Activated T-helper 1 cell treated with anti-CD3 and anti-CD28 coated beads, Interleukin-12 subunit alpha, Interleukin-12 subunit beta, Interleukin-2, Interleukin-4 antibody, amounts not matched to agents 30 ng/mL and 10 ng/mL and 1 ng/mL, durations not matched to agents 14 hours and 24 hours and 36 hours (primary cell): ENCODE measurements at regions not wholly inside any gene's neighbourhood (a gene's known extent, or its start where the extent isn't known, plus 50 kb on each side); places are given as distances from the start of the nearest gene placed in this dataset.
"Not testable (repeated sequence)": the region's sequence is repeated elsewhere in the genome, so short reads cannot be mapped to it uniquely, and the experiment has no call there.

ENCODE experiments used
- DNase-seq: peaks from one replicate; pipeline ENCODE4 v3.0.0; 2021; ENCODE audit warnings: low spot score
- H3K27ac Mint-ChIP-seq: one replicate; pipeline ENCODE4 v1.8.0; 2021; ENCODE audit warnings: mild to moderate bottlenecking, mixed read lengths
- H3K27me3 Mint-ChIP-seq: one replicate; pipeline ENCODE4 v1.8.0; 2022; ENCODE audit warnings: mild to moderate bottlenecking, moderate library complexity, mixed read lengths; ENCODE audit not compliant: insufficient read depth
- H3K36me3 Mint-ChIP-seq: one replicate; pipeline ENCODE4 v1.8.0; 2021; ENCODE audit warnings: low read depth, mixed read lengths
- H3K4me1 Mint-ChIP-seq: one replicate; pipeline ENCODE4 v1.8.0; 2021; ENCODE audit warnings: low read depth, mixed read lengths
- H3K4me3 Mint-ChIP-seq: one replicate; pipeline ENCODE4 v1.8.0; 2021; ENCODE audit warnings: mild to moderate bottlenecking, moderate library complexity, mixed read lengths
- H3K9me3 Mint-ChIP-seq: one replicate; pipeline ENCODE4 v1.8.0; 2021; ENCODE audit warnings: mixed read lengths
- intact Hi-C: fragments of 100-400 bp; cut with micrococcal nuclease; formaldehyde crosslinking; loops from one replicate; pipeline ENCODE4 v1.15.1; 2024

DNA sequence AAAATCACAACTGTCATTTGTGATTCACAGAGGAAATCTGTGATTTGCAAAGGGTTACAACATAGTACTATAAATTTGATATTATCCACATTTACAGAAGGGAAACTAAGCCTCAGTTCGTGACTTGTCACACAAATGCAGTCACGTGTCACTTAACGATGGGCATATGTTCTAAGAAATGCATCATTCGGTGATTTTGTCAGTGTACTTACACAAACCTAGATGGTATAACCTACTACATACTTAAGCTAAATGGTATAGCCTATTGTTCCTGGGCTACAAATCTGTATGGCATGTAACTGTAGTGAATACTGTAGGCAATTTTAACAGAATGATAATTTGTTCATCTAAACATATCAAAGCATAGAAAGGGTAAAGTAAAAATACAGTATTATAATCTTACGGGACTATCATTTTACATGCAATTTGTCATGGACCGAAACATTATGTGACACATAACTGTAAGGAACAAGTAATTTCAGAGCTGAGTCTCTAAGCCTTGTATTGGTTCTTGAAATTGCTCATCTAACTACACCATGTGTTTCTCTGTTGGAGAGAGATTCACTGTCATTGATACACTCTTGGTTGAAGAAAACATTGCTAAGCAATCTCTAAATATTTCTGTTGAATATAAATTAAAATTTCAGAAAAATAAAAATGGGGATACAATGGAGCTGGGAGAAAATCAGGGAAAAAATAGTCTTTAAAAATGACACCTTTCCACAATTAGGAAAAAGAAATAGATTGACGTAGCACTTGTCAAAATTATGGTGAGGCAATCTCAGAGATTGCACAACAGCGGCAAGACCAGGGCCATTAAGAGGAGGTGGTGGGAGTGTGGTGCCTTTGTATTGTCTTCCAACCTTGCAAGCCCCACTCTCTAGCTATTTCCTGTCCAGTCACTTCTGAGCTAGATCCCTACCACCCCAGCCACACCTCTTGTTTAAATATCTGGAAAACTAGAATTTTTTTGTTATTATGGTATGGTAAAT, 645.8 kb upstream of the TBL1XR1 start:
- DNase-seq, result no peak
- intact Hi-C loops, result no loop called here
- Mint-ChIP-seq H3K4me1 (no peaks in the 10 kb centered on the region), H3K27ac (no peak overlapping the region), H3K27me3 (no peaks in the 10 kb centered on the region), H3K36me3 (no peaks in the 10 kb centered on the region), H3K9me3 (peaks cover 4% of the 10 kb centered on the region), H3K4me3 (no peak overlapping the region)

- no peaks in the 10 kb centered on the region for H3K9me3 Mint-ChIP-seq
- DNase-seq, result no peak
- no peaks in the 10 kb centered on the region for H3K36me3 Mint-ChIP-seq
- H3K27ac Mint-ChIP-seq, result no peak overlapping the region
- intact Hi-C loops, result no loop called here
- peaks cover 2% of the 10 kb centered on the region for H3K27me3 Mint-ChIP-seq
- no peaks in the 10 kb centered on the region for H3K4me1 Mint-ChIP-seq
- no peak overlapping the region for H3K4me3 Mint-ChIP-seq
Measured at GRCh38 chr3:177852001-177852807, 654.9 kb upstream of the TBL1XR1 start.

DNA sequence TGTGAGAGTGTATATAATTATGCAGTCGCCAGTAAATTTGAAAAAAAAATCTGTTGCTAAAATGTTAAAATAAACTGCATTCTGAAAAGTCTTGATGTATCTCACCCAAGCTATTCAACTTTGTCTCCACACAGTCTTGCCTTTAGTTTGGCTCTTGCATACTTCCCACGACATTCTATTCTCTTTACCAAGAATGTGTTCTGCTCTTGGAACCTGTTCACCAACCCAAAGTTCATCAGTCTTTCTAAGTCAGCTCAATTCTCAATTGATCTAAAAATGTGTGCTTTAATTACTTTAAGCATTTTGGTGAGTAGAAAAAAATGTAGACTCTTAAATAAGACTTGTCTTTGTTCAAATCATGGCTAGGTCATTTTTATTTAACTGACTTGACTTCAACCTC, 657.7 kb upstream of the TBL1XR1 start:
- H3K4me1 Mint-ChIP-seq, result no peaks in the 10 kb centered on the region
- H3K4me3 Mint-ChIP-seq, result no peak overlapping the region
- H3K27me3 Mint-ChIP-seq, result no peaks in the 10 kb centered on the region
- no peak for DNase-seq
- no peaks in the 10 kb centered on the region for H3K9me3 Mint-ChIP-seq
- H3K36me3 Mint-ChIP-seq, result no peaks in the 10 kb centered on the region
- intact Hi-C loops, result no loop called here
- no peak overlapping the region for H3K27ac Mint-ChIP-seq

DNA sequence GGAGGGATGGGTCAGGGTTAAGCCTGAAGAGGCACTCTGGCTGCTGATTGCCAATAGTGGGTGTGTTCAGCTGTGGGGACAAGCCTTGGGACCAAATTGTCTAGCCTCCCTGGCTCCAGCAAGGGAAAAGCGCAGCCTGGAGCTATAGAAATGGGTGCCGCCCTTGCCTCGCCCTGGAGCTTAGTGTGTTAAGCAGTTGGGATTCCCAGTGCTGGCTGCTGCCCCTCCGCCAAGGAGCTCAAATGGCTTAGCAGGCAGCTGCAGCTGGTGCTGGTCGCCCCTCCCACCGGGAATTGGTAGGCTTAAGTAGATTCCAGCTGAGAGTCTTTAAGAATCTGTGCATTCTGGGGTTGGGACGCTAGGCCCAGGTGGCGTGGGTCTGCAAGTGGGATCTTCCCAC, 662.9 kb upstream of the TBL1XR1 start:
- no peaks in the 10 kb centered on the region for H3K4me1 Mint-ChIP-seq
- no peaks in the 10 kb centered on the region for H3K36me3 Mint-ChIP-seq
- H3K27me3 Mint-ChIP-seq, result no peaks in the 10 kb centered on the region

DNA sequence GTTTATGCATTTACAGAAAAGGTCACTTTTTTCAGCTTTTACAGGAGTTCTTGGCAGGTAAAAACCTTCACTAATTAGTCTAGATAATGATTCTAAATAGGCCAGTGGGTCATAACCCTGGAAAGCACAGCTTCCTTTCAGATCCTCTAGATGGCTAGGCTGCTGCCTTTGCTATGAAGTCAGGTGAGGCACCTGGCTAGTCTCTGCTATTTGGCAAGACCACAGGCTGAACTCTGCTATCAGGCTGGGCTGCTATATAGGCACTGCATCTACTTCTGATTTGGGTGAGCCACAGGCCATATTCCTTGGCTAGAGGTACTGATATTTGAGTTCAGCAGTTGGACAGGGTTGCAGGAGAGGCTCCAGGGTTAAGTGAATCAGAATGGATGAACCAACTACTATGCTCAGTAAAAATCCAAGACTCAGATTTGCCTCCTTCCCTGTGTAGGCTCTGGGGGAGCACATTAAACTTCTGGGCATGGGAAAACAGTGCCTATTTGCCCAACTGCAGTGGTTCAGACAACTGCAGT, 665.7 kb upstream of the TBL1XR1 start:
- intact Hi-C loops, result no loop called here
- Mint-ChIP-seq H3K27ac (no peak overlapping the region), H3K27me3 (no peaks in the 10 kb centered on the region), H3K4me3 (no peak overlapping the region), H3K36me3 (no peaks in the 10 kb centered on the region), H3K9me3 (peaks cover 42% of the 10 kb centered on the region), H3K4me1 (no peaks in the 10 kb centered on the region)
- DNase-seq, result no peak

More for the DNA sequence above, 662.9 kb upstream of the TBL1XR1 start:
- no peak overlapping the region for H3K4me3 Mint-ChIP-seq
- intact Hi-C loops, result no loop called here
- H3K27ac Mint-ChIP-seq, result no peak overlapping the region
- DNase-seq, result no peak
- H3K9me3 Mint-ChIP-seq, result peaks cover 24% of the 10 kb centered on the region

DNA sequence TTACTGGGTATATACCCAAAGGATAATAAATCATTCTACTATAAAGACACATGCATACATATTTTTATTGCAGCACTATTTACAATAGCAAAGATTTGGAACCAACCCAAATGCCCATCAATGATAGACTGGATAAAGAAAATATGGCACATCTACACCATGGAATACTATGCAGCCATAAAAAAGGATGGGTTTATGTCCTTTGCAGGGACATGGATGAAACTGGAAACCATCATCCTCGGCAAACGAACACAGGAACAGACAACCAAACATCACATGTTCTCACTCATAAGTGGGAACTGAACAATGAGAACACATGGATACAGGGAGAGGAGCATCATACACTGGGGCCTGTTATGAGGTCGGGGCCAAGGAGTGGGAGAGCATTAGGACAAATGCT, 665.0 kb upstream of the KCNMB2 start:
- H3K27me3 Mint-ChIP-seq, intact Hi-C loops: not testable (repeated sequence)

GRCh38 chr3:177878192-177878591, 658.0 kb upstream of the KCNMB2 start:
- DNase-seq, result no peak
- no peaks in the 10 kb centered on the region for H3K9me3 Mint-ChIP-seq
- peaks cover 9% of the 10 kb centered on the region for H3K4me1 Mint-ChIP-seq
- intact Hi-C loops, result no loop called here
- no peaks in the 10 kb centered on the region for H3K27me3 Mint-ChIP-seq
- H3K27ac Mint-ChIP-seq, result no peak overlapping the region
- no peaks in the 10 kb centered on the region for H3K36me3 Mint-ChIP-seq
- no peak overlapping the region for H3K4me3 Mint-ChIP-seq

More for the DNA sequence above, 665.0 kb upstream of the KCNMB2 start:
- not testable (repeated sequence) for H3K4me3 Mint-ChIP-seq, H3K36me3 Mint-ChIP-seq, H3K27ac Mint-ChIP-seq, DNase-seq, H3K4me1 Mint-ChIP-seq
- peaks cover 31% of the 10 kb centered on the region for H3K9me3 Mint-ChIP-seq

GRCh38 chr3:177878957-177879356, 657.3 kb upstream of the KCNMB2 start:
- peaks cover 17% of the 10 kb centered on the region for H3K4me1 Mint-ChIP-seq
- H3K36me3 Mint-ChIP-seq, result no peaks in the 10 kb centered on the region
- no peaks in the 10 kb centered on the region for H3K9me3 Mint-ChIP-seq
- intact Hi-C loops, result no loop called here
- H3K27ac Mint-ChIP-seq, result no peak overlapping the region
- no peak overlapping the region for H3K4me3 Mint-ChIP-seq
- no peak for DNase-seq
- no peaks in the 10 kb centered on the region for H3K27me3 Mint-ChIP-seq

DNA sequence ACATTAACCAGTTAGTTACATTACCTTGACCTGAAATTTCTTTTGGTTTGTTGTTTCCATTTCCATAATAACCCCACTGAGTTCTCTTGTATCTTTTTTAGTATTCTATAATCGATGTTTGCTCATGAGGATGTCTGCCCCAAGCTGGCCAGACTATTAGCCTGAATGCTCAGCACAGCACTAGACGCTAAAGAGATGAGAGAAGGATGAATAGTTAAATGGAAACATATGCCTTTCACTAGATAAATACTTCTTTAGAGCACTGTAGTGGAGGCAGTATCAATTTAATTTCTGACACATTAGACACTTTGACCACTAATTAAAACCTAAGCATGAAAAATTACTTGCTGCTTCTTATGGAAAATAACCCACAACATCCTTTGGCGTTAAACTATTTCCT, 654.9 kb upstream of the KCNMB2 start:
- Mint-ChIP-seq H3K27ac (no peak overlapping the region), H3K27me3 (no peaks in the 10 kb centered on the region), H3K36me3 (no peaks in the 10 kb centered on the region), H3K9me3 (peaks cover 5% of the 10 kb centered on the region), H3K4me3 (no peak overlapping the region), H3K4me1 (peaks cover 20% of the 10 kb centered on the region)
- DNase-seq, result no peak
- intact Hi-C loops, result loop anchor here (5.0 kb wide), 1 partner anchor 684 kb away; the partner anchor contains the start of gene TBL1XR1

DNA sequence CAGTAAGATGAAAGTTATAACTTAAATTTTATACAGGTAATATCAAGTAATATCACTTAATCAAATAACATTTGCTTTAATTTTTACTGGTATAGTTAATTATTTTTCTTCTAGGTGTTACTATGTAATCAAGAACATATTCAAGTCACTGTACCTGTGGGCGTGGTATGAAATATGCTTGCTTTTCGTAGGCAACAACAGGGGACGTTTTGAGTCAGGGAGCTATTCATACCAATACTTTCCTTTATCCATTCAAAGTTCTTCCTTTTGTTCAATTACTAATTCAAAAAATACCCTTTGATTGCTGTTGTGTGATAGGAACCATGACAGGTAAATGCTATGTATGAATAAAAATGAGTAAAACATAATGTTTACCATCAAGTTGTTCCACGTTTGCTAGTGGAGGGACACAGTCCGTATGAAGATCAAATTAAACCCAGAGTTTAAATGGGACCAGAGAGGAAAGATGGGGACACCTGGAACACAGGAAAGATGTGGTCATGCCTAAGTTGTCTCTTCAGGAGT, 654.0 kb upstream of the KCNMB2 start:
- peaks cover 5% of the 10 kb centered on the region for H3K9me3 Mint-ChIP-seq
- no peak overlapping the region for H3K4me3 Mint-ChIP-seq
- no peaks in the 10 kb centered on the region for H3K36me3 Mint-ChIP-seq
- no peak for DNase-seq
- intact Hi-C loops, result loop anchor here (1.0 to 5.0 kb wide), 3 partner anchors 95 to 685 kb away; partner anchors contain the start of gene TBL1XR1
- no peaks in the 10 kb centered on the region for H3K27me3 Mint-ChIP-seq
- peak overlapping the region; percentile 87 for H3K27ac Mint-ChIP-seq
- peaks cover 20% of the 10 kb centered on the region for H3K4me1 Mint-ChIP-seq

GRCh38 chr3:177883091-177883490, 653.1 kb upstream of the KCNMB2 start:
- Mint-ChIP-seq H3K27me3 (no peaks in the 10 kb centered on the region), H3K4me1 (peaks cover 20% of the 10 kb centered on the region), H3K36me3 (no peaks in the 10 kb centered on the region), H3K27ac (no peak overlapping the region), H3K9me3 (peaks cover 5% of the 10 kb centered on the region), H3K4me3 (no peak overlapping the region)
- no peak for DNase-seq
- intact Hi-C loops, result loop anchor here (2.0 to 5.0 kb wide), 2 partner anchors 120 to 686 kb away; partner anchors contain the start of gene TBL1XR1

- Mint-ChIP-seq H3K27ac (no peak overlapping the region), H3K9me3 (peaks cover 5% of the 10 kb centered on the region), H3K4me1 (peaks cover 20% of the 10 kb centered on the region), H3K36me3 (no peaks in the 10 kb centered on the region), H3K4me3 (no peak overlapping the region), H3K27me3 (no peaks in the 10 kb centered on the region)
- DNase-seq, result no peak
- intact Hi-C loops, result loop anchor here (2.0 to 5.0 kb wide), 2 partner anchors 119 to 687 kb away; partner anchors contain the start of gene TBL1XR1
Measured at GRCh38 chr3:177883957-177884356, 652.3 kb upstream of the KCNMB2 start.
